ENCODE measurements at regions not wholly inside any gene's neighbourhood (a gene's known extent, or its start where the extent isn't known, plus 50 kb on each side); places are given as distances from the start of the nearest gene placed in this dataset.

DNA sequence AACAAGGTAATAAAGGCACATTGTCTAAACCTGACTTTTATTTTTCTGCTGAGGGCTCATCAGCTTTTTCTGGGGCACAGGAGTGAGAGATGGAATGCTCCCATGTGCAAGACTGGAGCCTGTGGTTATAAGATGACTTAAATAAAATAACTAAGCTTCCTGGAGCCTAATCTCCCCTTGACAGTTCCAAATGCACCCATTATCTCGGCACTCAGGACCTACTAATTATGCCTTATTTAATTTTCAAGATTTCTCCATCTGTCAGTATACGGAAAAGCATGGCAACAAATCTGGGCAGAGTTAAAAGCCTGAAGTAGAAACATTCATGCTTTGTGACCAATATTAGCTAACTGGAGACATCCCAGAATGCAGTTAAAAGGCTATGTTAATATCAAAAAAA lies 416.7 kb upstream of the TEX13C start:
- TF ChIP-seq, protein P1, sequence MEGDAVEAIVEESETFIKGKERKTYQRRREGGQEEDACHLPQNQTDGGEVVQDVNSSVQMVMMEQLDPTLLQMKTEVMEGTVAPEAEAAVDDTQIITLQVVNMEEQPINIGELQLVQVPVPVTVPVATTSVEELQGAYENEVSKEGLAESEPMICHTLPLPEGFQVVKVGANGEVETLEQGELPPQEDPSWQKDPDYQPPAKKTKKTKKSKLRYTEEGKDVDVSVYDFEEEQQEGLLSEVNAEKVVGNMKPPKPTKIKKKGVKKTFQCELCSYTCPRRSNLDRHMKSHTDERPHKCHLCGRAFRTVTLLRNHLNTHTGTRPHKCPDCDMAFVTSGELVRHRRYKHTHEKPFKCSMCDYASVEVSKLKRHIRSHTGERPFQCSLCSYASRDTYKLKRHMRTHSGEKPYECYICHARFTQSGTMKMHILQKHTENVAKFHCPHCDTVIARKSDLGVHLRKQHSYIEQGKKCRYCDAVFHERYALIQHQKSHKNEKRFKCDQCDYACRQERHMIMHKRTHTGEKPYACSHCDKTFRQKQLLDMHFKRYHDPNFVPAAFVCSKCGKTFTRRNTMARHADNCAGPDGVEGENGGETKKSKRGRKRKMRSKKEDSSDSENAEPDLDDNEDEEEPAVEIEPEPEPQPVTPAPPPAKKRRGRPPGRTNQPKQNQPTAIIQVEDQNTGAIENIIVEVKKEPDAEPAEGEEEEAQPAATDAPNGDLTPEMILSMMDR (IDR thresholded peaks at IDR 0.05), result no peak
- no peak for TF ChIP-seq POLR2A (IDR thresholded peaks at IDR 0.05)

Measured in right lobe of liver (tissue), 4 donors.